ENCODE measurements at regions not wholly inside any gene's neighbourhood (a gene's known extent, or its start where the extent isn't known, plus 50 kb on each side); places are given as distances from the start of the nearest gene placed in this dataset.

GRCh38 chr1:30225357-30225756 lies 498.0 kb downstream of the MATN1 start:
- Mint-ChIP-seq H3K4me1 (ENCODE audit: low read depth, unreplicated experiment) (no peaks in the 10 kb centered on the region), H3K36me3 (ENCODE audit: insufficient read depth, unreplicated experiment) (no peaks in the 10 kb centered on the region), H3K27me3 (ENCODE audit: insufficient read depth, unreplicated experiment) (no peaks in the 10 kb centered on the region), H3K27ac (ENCODE audit: unreplicated experiment) (no peak overlapping the region), H3K9me3 (ENCODE audit: unreplicated experiment) (no peaks in the 10 kb centered on the region), H3K4me3 (ENCODE audit: unreplicated experiment) (no peak overlapping the region)
- POLR2A ChIA-PET: no interaction called here
- no peaks in the 10 kb centered on the region for H3K4me1 ChIP-seq
- DNase-seq: no peak
- TF ChIP-seq, protein P1, sequence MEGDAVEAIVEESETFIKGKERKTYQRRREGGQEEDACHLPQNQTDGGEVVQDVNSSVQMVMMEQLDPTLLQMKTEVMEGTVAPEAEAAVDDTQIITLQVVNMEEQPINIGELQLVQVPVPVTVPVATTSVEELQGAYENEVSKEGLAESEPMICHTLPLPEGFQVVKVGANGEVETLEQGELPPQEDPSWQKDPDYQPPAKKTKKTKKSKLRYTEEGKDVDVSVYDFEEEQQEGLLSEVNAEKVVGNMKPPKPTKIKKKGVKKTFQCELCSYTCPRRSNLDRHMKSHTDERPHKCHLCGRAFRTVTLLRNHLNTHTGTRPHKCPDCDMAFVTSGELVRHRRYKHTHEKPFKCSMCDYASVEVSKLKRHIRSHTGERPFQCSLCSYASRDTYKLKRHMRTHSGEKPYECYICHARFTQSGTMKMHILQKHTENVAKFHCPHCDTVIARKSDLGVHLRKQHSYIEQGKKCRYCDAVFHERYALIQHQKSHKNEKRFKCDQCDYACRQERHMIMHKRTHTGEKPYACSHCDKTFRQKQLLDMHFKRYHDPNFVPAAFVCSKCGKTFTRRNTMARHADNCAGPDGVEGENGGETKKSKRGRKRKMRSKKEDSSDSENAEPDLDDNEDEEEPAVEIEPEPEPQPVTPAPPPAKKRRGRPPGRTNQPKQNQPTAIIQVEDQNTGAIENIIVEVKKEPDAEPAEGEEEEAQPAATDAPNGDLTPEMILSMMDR (IDR thresholded peaks at IDR 0.05; ENCODE audit: insufficient read depth in 1 of 2, low read depth in 1 of 2, low read length in 1 of 2, severe bottlenecking in 1 of 2, unreplicated experiment in 1 of 2): no peak
- no peaks in the 10 kb centered on the region for H3K27me3 ChIP-seq (replicated peaks; ENCODE audit: control insufficient read depth, insufficient read depth, low read length)
- no peaks in the 10 kb centered on the region for H3K36me3 ChIP-seq (ENCODE audit: control insufficient read depth, insufficient read depth, low read length)
- H3K4me3 ChIP-seq (ENCODE audit: low read depth, low read length): no peak overlapping the region
- H3K9me3 ChIP-seq: no peaks in the 10 kb centered on the region
- CTCF ChIA-PET: no interaction called here
- BruUV-seq (replicated peaks): no TSS peak
- intact Hi-C loops (cut with micrococcal nuclease; ENCODE audit: unreplicated experiment): no loop called here

DNA sequence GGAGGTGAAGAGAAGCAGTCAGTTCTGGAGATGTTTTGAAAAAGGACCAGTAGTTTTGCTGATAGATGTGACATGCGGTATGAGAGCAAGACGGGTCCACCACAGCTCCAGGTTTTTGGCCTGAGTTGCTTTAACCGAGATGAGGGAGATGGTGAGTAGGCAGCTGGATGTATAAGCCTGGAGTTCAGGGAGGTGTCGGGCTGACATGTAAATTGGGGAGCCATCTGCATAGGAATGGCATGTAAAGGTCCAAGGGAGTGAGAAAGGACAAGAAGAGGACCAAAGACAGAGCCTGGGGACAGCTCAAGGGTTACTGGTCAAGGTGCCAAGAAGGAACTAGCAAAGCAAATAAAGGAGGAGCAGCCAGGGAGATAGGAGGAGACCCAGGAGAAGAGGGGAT lies 503.7 kb downstream of the MATN1 start:
- BruUV-seq (replicated peaks): no TSS peak
- no peak for DNase-seq
- H3K27ac Mint-ChIP-seq (ENCODE audit: unreplicated experiment): no peak overlapping the region
- POLR2A ChIA-PET: no interaction called here
- H3K4me1 Mint-ChIP-seq (ENCODE audit: low read depth, unreplicated experiment): no peaks in the 10 kb centered on the region
- no peaks in the 10 kb centered on the region for H3K27me3 ChIP-seq (replicated peaks; ENCODE audit: control insufficient read depth, insufficient read depth, low read length)
- TF ChIP-seq, protein P1 (IDR thresholded peaks at IDR 0.05; ENCODE audit: insufficient read depth in 1 of 2, low read depth in 1 of 2, low read length in 1 of 2, severe bottlenecking in 1 of 2, unreplicated experiment in 1 of 2): no peak
- no peaks in the 10 kb centered on the region for H3K36me3 ChIP-seq (ENCODE audit: control insufficient read depth, insufficient read depth, low read length)
- no peaks in the 10 kb centered on the region for H3K4me1 ChIP-seq
- H3K9me3 Mint-ChIP-seq (ENCODE audit: unreplicated experiment): no peaks in the 10 kb centered on the region
- H3K4me3 ChIP-seq (ENCODE audit: low read depth, low read length): no peak overlapping the region
- intact Hi-C loops (cut with micrococcal nuclease; ENCODE audit: unreplicated experiment): no loop called here
- CTCF ChIA-PET: no interaction called here
- H3K36me3 Mint-ChIP-seq (ENCODE audit: insufficient read depth, unreplicated experiment): no peaks in the 10 kb centered on the region
- H3K4me3 Mint-ChIP-seq (ENCODE audit: unreplicated experiment): no peak overlapping the region
- H3K27me3 Mint-ChIP-seq (ENCODE audit: insufficient read depth, unreplicated experiment): peaks cover 10% of the 10 kb centered on the region
- H3K9me3 ChIP-seq: no peaks in the 10 kb centered on the region

DNA sequence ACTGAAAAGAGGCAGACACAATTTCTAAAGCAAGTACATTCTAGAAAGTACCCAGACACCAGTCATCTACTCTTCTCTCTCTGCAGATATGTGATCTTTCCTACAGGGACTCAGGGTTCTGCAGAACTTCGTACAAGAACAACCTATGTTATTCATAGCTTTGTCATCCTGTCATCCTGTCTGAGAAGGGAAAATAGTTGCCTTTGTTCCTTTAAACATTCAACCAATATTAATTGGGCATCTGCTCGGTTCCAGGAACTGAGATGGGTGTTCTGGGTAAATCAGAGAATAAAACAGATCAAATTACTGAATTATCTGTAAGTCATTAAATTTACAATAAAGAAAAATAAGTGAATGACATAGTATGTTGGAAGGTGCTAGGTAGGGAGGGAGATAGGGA lies 504.9 kb downstream of the MATN1 start:
- Mint-ChIP-seq H3K4me1 (ENCODE audit: low read depth, unreplicated experiment) (no peaks in the 10 kb centered on the region), H3K36me3 (ENCODE audit: insufficient read depth, unreplicated experiment) (no peaks in the 10 kb centered on the region), H3K4me3 (ENCODE audit: unreplicated experiment) (no peak overlapping the region), H3K27me3 (ENCODE audit: insufficient read depth, unreplicated experiment) (peaks cover 10% of the 10 kb centered on the region), H3K27ac (ENCODE audit: unreplicated experiment) (no peak overlapping the region), H3K9me3 (ENCODE audit: unreplicated experiment) (no peaks in the 10 kb centered on the region)
- Histone ChIP-seq H3K4me3 (ENCODE audit: low read depth, low read length) (no peak overlapping the region), H3K4me1 (no peaks in the 10 kb centered on the region), H3K36me3 (ENCODE audit: control insufficient read depth, insufficient read depth, low read length) (no peaks in the 10 kb centered on the region), H3K9me3 (no peaks in the 10 kb centered on the region), H3K27me3 (replicated peaks; ENCODE audit: control insufficient read depth, insufficient read depth, low read length) (no peaks in the 10 kb centered on the region)
- POLR2A ChIA-PET: no interaction called here
- BruUV-seq (replicated peaks): no TSS peak
- no peak for DNase-seq
- intact Hi-C loops (cut with micrococcal nuclease; ENCODE audit: unreplicated experiment): no loop called here
- TF ChIP-seq, protein P1 (IDR thresholded peaks at IDR 0.05; ENCODE audit: insufficient read depth in 1 of 2, low read depth in 1 of 2, low read length in 1 of 2, severe bottlenecking in 1 of 2, unreplicated experiment in 1 of 2): no peak
- CTCF ChIA-PET: no interaction called here
